ENCODE measurements at regions not wholly inside any gene's neighbourhood (a gene's known extent, or its start where the extent isn't known, plus 50 kb on each side); places are given as distances from the start of the nearest gene placed in this dataset.

DNA sequence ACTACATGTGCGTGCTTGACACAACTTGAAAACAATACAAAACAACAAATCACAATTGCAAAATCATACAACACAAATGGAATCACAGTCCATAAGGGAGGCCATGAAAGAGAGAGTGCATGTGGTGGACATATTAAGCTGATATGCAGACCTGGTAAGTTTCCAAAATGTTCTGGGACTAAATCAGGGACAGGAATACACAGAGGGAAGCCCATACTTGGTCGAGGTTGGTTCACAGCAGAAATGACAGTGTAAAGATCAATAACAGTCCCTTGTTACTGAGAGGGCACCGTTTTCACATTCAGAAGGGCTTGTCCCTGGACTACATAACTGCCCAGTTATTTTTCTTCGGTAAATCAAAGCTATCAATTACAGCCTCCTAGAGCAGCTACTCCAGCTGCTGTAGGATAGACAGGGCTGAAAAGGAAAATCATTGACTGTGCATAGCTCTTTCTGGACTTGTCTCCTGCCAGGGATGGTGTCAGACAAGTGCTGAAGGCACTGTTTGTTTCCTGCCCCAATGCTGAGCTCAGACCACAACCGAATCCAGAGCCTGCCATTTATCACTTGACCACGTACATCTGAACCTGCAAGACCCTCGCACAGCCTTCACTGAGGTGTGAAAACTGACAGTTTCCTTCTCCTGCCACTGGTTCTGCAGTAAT, 79.5 kb upstream of the KCNMB2 start:
- no peak for DNase-seq

DNA sequence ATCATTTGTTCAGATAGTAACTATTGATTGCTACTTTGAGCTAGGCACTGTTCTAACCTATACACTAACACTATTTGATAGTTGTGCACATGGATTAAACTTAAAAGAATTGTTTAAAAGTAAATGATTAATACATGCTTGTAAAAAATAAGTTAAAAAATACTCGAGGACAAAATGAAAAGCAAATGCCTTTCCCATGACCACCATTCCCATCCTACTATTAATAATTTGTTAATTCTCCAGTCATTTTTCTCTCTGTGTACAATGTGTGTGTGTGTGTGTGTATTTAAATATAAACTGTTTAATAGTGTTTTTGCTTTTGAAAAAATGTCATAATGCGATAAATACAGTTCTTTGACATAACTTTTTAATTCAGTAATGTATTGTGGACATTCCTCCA, 78.7 kb upstream of the KCNMB2 start:
- no peak for DNase-seq

DNA sequence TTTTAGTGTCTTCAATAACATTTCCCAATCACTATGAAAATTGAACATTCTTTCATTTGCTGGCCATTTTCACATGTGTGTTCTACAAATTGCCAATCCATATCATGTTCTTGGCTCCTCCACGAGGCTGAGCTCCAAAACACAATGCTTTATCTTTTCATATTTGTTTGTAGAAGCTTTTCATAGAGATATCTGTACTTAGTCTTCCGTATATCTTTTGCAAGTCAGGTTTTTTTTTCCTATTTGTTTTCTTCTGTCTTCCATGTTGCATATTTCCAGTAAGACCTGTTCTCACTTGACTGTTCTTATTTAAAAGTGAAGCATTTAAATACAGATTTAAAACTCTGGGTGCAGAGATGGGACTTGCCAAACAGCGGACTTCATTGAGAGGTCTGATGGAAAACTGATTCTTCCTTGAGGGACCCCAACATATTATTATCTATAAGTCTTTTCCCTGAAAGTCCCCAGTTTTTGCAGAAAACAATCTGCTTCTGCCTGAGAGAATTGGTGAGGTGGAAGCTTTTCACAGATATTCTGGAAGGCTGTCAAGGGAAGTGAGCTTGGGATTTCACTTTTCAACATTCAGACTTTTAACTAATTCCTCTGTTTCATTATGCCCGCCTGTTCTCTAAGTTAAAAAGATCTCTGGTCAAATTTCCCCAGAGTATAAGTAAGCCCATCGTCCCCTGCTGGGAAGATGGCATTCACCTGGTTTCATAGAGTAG, 77.8 kb upstream of the KCNMB2 start:
- no peak for DNase-seq

DNA sequence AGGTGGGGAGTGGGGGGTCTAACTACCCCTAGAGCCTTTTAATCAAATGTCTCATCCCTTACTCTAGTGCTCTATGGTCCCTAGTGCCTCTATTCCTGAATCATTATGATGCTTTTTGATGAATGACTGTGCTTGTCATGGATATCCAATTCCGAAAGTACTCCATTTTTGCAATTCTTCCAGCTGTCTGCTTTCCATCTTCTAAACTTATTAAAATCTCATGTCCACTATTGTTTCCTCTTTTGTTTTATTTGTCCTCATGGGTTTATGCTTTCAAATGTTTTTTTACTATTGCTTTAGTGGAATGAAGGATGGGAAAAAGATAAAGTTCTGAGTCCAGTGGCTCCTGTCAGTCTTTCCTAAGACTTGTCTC, 77.2 kb upstream of the KCNMB2 start:
- no peak for DNase-seq

DNA sequence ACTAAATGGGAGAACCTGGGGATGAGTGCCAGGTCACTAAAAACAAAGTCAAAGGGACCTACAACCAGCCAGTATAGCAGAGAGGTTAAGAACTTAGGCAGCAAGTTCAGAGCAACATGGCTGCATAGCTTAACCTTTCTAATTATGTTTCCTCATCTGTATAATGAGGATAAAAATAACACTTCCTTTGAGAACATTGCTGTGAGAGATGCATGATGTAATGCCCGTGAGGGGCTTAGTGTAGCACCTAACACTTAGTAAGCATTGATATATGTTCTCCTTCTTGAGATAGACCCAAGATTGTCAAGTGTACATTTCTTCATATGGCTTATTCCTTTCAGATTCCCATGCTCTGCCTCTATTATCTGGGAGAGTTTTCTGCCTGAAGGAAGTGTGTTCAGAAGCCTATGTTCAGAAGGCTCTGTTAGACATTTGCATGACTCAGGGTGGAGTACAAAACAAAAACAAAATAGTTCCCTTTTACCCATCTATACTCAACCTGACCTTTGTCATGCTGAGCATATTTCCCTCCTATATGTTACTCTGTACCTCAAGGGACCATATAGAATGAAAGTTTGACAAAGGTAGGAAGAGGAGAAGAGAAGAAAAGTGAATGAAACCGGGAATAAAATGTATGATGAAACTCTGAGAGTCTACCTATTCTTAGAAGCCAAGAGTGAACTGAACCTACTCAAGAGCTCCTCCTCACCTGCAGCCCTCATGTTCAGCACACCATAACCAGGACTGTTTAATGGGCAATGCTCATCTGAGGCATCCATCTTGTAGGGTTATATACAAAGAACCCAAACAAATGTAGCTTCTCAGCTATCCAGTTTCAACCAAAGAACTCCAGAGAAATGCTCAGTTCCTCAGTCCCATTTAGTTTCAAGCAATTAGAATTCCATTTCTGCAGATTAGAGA, 70.7 kb upstream of the KCNMB2 start:
- no peak for DNase-seq

DNA sequence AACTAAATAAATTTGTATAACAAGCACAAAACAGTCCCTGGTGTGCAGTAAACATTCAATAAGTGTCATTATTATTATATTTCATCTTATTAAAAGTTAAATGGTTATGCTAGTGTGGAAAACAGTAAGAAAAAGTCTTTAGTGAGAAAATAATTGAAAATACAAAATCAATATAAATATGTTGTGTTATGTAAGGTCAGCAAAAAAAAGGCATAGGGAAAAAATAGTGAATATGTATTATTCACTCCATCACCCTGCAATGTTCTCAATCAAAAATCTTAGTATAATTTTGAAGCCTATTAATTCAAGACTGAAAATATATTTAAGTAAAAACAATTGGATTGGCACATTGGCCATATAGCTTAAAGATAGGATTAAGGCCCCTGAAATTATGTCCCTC, 63.3 kb upstream of the KCNMB2 start:
- DNase-seq = no peak

DNA sequence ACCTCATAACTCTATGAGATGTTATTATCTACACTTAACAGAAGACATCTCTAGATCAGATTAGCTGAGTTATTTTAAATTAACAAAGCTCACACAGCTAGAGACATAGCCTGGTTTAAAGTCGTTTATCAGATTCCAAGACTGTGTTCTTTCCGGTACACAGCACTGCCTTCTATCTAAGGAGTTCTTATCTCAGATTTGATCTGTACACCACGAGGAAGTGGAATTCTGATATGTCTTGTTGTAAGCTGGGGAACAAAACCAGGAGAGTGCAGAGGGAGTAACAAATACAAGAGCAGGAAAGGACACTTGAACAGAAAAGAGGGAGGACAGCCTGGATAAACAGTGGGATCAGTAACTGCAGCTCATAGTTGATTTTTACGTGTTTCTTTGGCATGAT, 61.7 kb upstream of the KCNMB2 start:
- DNase-seq = no peak

DNA sequence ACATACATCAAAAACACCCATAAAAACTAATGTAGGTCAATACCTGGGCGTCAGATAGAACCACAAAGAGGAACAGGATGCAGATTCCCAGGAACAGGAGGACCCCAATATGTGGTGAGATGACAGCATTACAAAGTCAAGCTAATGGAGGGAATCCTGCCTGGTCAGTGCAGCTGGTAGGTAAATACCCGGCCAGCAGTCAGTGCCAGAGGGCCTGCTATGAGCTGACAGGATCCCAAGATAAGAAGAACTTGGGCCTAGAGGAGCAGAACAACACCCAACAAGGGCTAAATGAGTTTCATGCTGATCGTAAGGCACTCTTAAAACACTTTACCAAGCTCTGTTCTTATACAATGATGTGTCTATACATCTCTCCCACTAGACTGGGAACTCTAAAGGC, 61.2 kb upstream of the KCNMB2 start:
- no peak for DNase-seq

DNA sequence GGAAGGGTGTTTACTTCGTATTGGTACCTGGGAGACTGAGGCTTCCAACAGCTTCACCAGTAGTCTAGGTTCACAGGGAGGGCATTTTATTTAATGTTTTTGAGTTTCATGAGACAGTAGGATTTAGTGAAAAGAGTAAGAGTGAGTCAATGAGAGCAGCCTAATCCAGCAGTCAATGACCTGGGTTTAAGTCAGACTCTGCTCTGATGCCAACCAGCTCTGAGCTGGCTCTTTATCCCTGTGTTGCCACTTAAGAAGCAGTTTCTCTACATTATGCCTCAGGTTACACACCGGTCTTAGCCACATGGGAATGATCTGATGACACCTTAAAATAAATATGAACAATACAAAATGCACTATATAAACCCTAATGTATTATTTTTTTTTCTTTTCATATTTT, 59.4 kb upstream of the KCNMB2 start:
- no peak for DNase-seq

DNA sequence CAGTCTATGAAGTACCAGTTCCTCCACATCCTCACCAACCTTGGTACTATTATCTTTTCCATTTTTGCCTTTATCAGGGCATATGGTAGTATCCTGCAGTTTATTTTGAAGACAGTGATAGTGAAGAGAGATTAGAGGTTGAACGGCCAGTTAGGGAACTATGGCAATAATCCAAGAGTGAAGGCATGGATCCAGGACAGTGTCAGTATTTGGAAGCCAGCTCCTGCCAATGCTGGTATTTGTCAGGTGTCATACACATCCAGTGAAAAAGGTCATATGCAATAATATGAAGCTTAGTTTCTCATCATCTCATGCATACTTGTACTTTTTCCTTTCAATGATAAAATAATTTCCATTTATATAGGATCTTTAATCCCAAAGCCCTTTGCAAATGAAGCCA, 56.8 kb upstream of the KCNMB2 start:
- DNase-seq = no peak

DNA sequence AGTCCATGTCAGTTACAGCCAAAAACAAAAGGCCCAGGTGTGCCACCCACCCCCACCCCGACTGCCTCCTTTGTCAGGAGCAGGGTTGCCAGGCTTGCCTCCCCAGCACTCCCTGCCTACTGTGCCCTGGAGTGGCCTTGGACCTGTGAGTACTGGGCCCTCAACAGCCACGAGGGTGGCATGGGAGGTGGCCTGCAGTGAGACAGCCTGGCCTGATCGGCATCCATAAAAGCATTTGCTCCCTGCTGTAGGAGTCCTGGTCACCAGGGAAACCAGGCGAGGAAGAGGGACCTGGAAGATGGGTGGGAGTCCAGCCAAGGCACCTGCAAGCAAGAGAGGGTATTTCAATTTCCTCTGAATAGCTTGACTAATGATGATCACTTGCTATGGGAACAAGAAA, 56.4 kb upstream of the KCNMB2 start:
- no peak for DNase-seq

DNA sequence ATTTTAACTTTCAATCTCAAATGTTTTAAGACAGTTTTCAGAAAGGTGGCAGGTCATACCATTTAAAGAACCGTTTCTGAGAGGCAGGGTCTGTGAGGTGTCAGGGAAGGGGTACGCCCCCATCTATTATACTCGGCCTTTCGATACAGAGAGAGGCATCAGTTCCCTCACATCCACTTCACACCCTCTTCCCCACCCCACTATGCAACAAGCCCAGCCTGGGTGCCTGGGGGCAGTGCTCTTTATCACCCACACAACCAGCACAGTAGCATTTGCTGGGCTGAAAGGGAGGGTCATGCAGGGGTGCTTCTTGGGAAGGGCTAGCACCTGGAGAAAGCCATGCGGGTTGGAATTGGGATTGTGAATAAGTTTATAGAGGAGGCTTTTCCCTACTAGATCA, 56.0 kb upstream of the KCNMB2 start:
- no peak for DNase-seq

DNA sequence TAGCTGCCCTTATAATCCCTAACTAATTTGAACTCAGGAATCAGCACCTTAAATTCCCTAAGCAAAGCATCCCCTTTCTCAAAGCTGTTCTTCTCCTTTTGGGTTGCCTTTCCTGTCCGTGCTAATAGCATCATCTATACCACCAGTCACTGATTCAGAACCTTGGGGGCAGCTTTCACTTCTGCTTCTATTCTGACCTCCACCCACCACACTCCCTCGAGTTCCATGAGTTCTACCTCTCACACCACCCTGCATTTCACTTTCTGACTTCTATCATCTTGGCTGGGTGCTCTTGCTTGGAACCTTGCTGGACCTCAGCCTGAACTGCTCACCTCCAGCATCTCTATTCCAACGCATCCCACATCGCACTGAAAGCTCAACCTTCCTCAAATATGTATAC, 55.4 kb upstream of the KCNMB2 start:
- DNase-seq = no peak

DNA sequence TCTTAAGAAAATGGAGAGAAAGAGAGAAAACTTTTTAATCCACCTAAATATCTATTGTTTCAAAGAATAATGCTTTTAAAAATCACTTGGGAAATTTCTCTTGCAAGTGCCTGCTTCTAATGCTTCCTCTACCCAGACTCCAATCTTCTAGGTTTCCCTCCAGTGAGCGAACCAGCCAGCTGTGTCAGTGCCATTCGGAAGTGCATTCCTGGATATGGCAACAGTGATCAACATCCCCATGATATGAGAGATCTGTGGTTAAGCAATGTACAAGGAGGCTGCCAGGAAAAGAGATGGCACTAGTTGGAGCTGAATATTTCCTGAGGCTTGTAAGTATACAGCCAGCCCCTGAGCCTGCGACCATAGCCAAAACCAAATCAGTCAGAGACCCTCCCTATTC, 53.3 kb upstream of the KCNMB2 start:
- no peak for DNase-seq

DNA sequence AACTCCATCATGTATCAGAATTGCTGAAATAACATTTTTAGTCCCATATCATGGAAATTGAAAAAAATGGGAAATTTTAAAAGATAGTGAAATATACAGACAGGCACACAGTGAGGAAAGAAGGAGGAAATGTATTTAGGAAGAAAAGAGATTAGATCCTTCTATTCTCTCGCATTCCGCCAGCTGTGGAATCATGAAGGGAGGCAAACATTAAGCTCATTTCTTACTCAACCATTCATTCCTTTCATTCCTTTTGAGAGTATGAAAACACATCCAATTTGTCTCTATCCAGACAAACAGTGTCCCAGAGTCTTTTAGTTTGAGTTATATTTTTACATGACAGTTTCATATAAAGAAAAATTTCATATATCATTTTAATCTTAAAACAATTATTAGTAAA, 52.5 kb upstream of the KCNMB2 start:
- no peak for DNase-seq

DNA sequence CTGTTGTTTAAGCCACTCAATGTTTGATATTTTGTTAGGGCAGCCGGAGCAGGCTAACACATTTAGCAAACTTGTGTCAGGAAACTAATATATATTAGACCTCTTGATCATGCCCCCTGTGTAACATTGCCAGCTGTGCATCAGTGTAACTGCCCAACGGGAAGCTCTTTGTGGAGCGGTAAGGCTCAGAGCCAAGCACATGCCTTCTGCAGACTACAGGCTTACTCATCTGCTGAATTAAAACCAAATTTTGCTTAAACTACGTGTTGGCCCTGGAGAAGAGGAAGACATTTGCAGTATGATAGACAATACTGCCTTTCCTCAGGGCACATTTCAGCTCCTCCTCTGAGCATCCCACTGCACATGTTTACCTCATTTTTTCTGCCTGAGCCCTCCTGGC, 50.5 kb upstream of the KCNMB2 start:
- no peak for DNase-seq

All from CD4-positive, alpha-beta T cell treated with Interleukin-12 subunit alpha and Interleukin-12 subunit beta, for 1 hour (primary cell).